ENCODE measurements at regions not wholly inside any gene's neighbourhood (a gene's known extent, or its start where the extent isn't known, plus 50 kb on each side); places are given as distances from the start of the nearest gene placed in this dataset.

GRCh38 chr1:4931486-4931885, 277.1 kb downstream of the AJAP1 start:
- TF ChIP-seq CTCF (IDR thresholded peaks at IDR 0.05) (no peak), POLR2AphosphoS5 (IDR thresholded peaks at IDR 0.05) (no peak)
